Spleen (tissue), 11 donors: ENCODE measurements at regions not wholly inside any gene's neighbourhood (a gene's known extent, or its start where the extent isn't known, plus 50 kb on each side); places are given as distances from the start of the nearest gene placed in this dataset.
A peak's percentile ranks its signal among the peaks of the same experiment; 100 is the strongest.

Experiments used
- DNase-seq: peaks from one replicate; pipeline ENCODE4 v3.0.0-alpha.2; 2020
- H3K27ac ChIP-seq, 8 donors: fragments of 200-600 bp; sonication (generic) in 7 of 8; 1 replicate in 4 of 8; 2 replicates in 4 of 8; pipeline versions ENCODE4 v1.5.0 to v1.8.0; 2016 to 2021; ENCODE audit warnings: inconsistent platforms in 4 of 8, mild to moderate bottlenecking in 4 of 8, moderate library complexity in 1 of 8
- H3K27me3 ChIP-seq, 7 donors: fragments of 200-600 bp; sonication (generic) in 6 of 7; replicated peaks in 1 of 7; 1 replicate in 4 of 7; 2 replicates in 3 of 7; pipeline versions ENCODE4 v1.5.0 to v1.8.0; 2016 to 2021; ENCODE audit warnings: inconsistent platforms in 3 of 7, mild to moderate bottlenecking in 1 of 7
- H3K36me3 ChIP-seq, 6 donors: fragments of 200-600 bp; sonication (generic) in 5 of 6; 1 replicate in 4 of 6; 2 replicates in 2 of 6; pipeline versions ENCODE4 v1.5.0 to v1.8.0; 2016 to 2021; ENCODE audit warnings: inconsistent platforms in 2 of 6
- H3K4me1 ChIP-seq, 6 donors: fragments of 200-600 bp; sonication (generic) in 5 of 6; 1 replicate in 3 of 6; 2 replicates in 3 of 6; pipeline versions ENCODE4 v1.5.0 to v1.8.0; 2016 to 2021; ENCODE audit warnings: inconsistent platforms in 3 of 6
- H3K4me3 ChIP-seq, 8 donors: fragments of 200-600 bp; sonication (generic) in 7 of 8; 1 replicate in 4 of 8; 2 replicates in 4 of 8; pipeline versions ENCODE4 v1.5.0 to v1.8.0; 2016 to 2021; ENCODE audit warnings: inconsistent platforms in 4 of 8, mild to moderate bottlenecking in 4 of 8, moderate library complexity in 2 of 8
- H3K9me3 ChIP-seq, 8 donors: fragments of 200-600 bp; sonication (generic) in 7 of 8; 1 replicate in 4 of 8; 2 replicates in 4 of 8; pipeline versions ENCODE4 v1.5.0 to v1.8.0; 2016 to 2021; ENCODE audit warnings: inconsistent platforms in 4 of 8
- CTCF ChIP-seq, 11 experiments: fragments of 200-600 bp in 7 of 11; fragments of 450-650 bp in 4 of 11; sonication (generic) in 4 of 11; IDR thresholded peaks in 8 of 11; conservative IDR thresholded peaks in 3 of 11; 1 replicate in 7 of 11; 2 replicates in 4 of 11; pipeline versions ENCODE4 v1.4.0 to v1.8.0; 2016 to 2021; ENCODE audit warnings: antibody characterized with exemption in 11 of 11, inconsistent platforms in 4 of 11, mild to moderate bottlenecking in 1 of 11
- POLR2A ChIP-seq, 3 donors: fragments of 450-650 bp; IDR thresholded peaks; one replicate each; pipeline ENCODE4 v1.5.1; 2017; ENCODE audit warnings: antibody characterized with exemption in 3 of 3, mild to moderate bottlenecking in 1 of 3
- POLR2AphosphoS5 ChIP-seq, 3 donors: sonication (generic); formaldehyde crosslinking; IDR thresholded peaks; one replicate each; pipeline ENCODE4 v1.5.1; 2017; ENCODE audit warnings: antibody characterized with exemption in 3 of 3
- WGBS, 5 donors: extraction: QIAGEN DNeasy Blood & Tissue Kit in 3 of 5; methylation state at CpG; one replicate each; pipeline versions ENCODE4 v1.1.5 to v1.1.7; 2013 to 2018; 5-methylcytosine and 5-hydroxymethylcytosine counted together
- intact Hi-C: fragments of 100-400 bp; cut with DNase I; formaldehyde crosslinking; loops from one replicate; pipeline ENCODE4 v1.15.0; 2023; ENCODE audit warnings: low total_unique reads
- donor health status: healthy with polysubstance abuse.
- donor health status: DM: no; HTN: no; CAD: no; lungs with moderate emphysema.
- donor health status: DM: no; HTN: no; CAD: no.
- donor health status: Bipolar disorder and iron deficiency.
- donor health status: healthy.
- donor health status: DM: no; HTN: no; CAD: no.
- donor health status: DM: yes; HTN: yes; CAD: no.

- Histone ChIP-seq H3K27ac (no peak overlapping the region), H3K4me3 (no peak overlapping the region), H3K27me3 (peaks cover 0 to 51% (median 4%) of the 10 kb centered on the region in 7 donors), H3K9me3 (no peaks in the 10 kb centered on the region), H3K36me3 (no peaks in the 10 kb centered on the region), H3K4me1 (no peaks in the 10 kb centered on the region)
- TF ChIP-seq POLR2A (IDR thresholded peaks at IDR 0.05): no peak
- TF ChIP-seq CTCF (IDR thresholded peaks at IDR 0.05 in 8 of 11, conservative IDR thresholded peaks at IDR 0.05 in 3 of 11): no peak
- TF ChIP-seq POLR2AphosphoS5 (IDR thresholded peaks at IDR 0.05): no peak
- DNase-seq: peak; percentile 67
- WGBS, 5 donors: 79 to 89% (median 85%) methylated on average over 52 to 57 of the region's 57 CpGs
- intact Hi-C loops: no loop called here
These were observed 53.9 kb upstream of the TTC34 start for GRCh38 chr1:2855206-2856065.

- no peaks in the 10 kb centered on the region for H3K36me3 ChIP-seq
- no peaks in the 10 kb centered on the region for H3K4me1 ChIP-seq
- H3K4me3 ChIP-seq: no peak overlapping the region
- no peaks in the 10 kb centered on the region for H3K9me3 ChIP-seq
- TF ChIP-seq POLR2AphosphoS5 (IDR thresholded peaks at IDR 0.05): no peak
- no peak for TF ChIP-seq CTCF (IDR thresholded peaks at IDR 0.05 in 8 of 11, conservative IDR thresholded peaks at IDR 0.05 in 3 of 11)
- TF ChIP-seq POLR2A (IDR thresholded peaks at IDR 0.05): no peak
- peak; percentile 64 for DNase-seq
- 70 to 84% (median 77%) methylated on average over 13 of the region's 13 CpGs for WGBS, 5 donors
- intact Hi-C loops: no loop called here
- peaks cover 0 to 45% (median 4%) of the 10 kb centered on the region in 7 donors for H3K27me3 ChIP-seq
- no peak overlapping the region for H3K27ac ChIP-seq
These were observed 54.5 kb upstream of the TTC34 start for GRCh38 chr1:2856066-2856390.

GRCh38 chr1:2856676-2857375, 55.3 kb upstream of the TTC34 start:
- no peak for DNase-seq
- intact Hi-C loops: no loop called here

More at GRCh38 chr1:2856676-2857375, 55.3 kb upstream of the TTC34 start:
- Histone ChIP-seq H3K4me1 (no peaks in the 10 kb centered on the region), H3K9me3 (no peaks in the 10 kb centered on the region), H3K36me3 (no peaks in the 10 kb centered on the region), H3K4me3 (no peak overlapping the region), H3K27ac (no peak overlapping the region), H3K27me3 (peaks cover 0 to 51% (median 4%) of the 10 kb centered on the region in 7 donors)
- 76 to 88% (median 77%) methylated on average over 13 to 23 of the region's 23 CpGs for WGBS, 5 donors
- no peak for TF ChIP-seq CTCF (IDR thresholded peaks at IDR 0.05 in 8 of 11, conservative IDR thresholded peaks at IDR 0.05 in 3 of 11)
- TF ChIP-seq POLR2A (IDR thresholded peaks at IDR 0.05): no peak
- TF ChIP-seq POLR2AphosphoS5 (IDR thresholded peaks at IDR 0.05): no peak
